ENCODE measurements at regions not wholly inside any gene's neighbourhood (a gene's known extent, or its start where the extent isn't known, plus 50 kb on each side); places are given as distances from the start of the nearest gene placed in this dataset.

GRCh38 chr9:11235061-11235460 is 622.3 kb upstream of the PTPRD start (continued):
- TF ChIP-seq ZNF219 (CRISPR knock-in tag; IDR thresholded peaks at IDR 0.05; ENCODE audit: borderline replicate concordance) = no peak

- H3K4me1 Mint-ChIP-seq = no peaks in the 10 kb centered on the region
- DNase-seq (ENCODE audit: low spot score) = no peak
- POLR2A ChIA-PET = no interaction called here
- no peaks in the 10 kb centered on the region for H3K27me3 Mint-ChIP-seq (ENCODE audit: low read depth)
- peaks cover 9% of the 10 kb centered on the region; the same call in 1 of the 2 replicates for H3K36me3 Mint-ChIP-seq
- no peak for TF ChIP-seq GRHL2 (CRISPR knock-in tag; IDR thresholded peaks at IDR 0.05; ENCODE audit: insufficient replicate concordance, severe bottlenecking)
- no peak for TF ChIP-seq ETV6 (CRISPR knock-in tag; IDR thresholded peaks at IDR 0.05)
- no peak for TF ChIP-seq ERG (CRISPR knock-in tag; IDR thresholded peaks at IDR 0.05)
- no peak for TF ChIP-seq E2F5 (CRISPR knock-in tag; IDR thresholded peaks at IDR 0.05)
- TF ChIP-seq PRDM15 (CRISPR knock-in tag; IDR thresholded peaks at IDR 0.05) = no peak
- TF ChIP-seq NR3C1 (CRISPR knock-in tag; conservative IDR thresholded peaks at IDR 0.05; ENCODE audit: low read depth) = no peak
- no peak for TF ChIP-seq NFYB (CRISPR knock-in tag; conservative IDR thresholded peaks at IDR 0.05; ENCODE audit: low read depth)
- TF ChIP-seq E2F4 (CRISPR knock-in tag; IDR thresholded peaks at IDR 0.05; ENCODE audit: borderline replicate concordance, low read depth) = no peak
- TF ChIP-seq CTCF (IDR thresholded peaks at IDR 0.05) = no peak
- TF ChIP-seq E2F1 (CRISPR knock-in tag; IDR thresholded peaks at IDR 0.05) = no peak
- no peak for TF ChIP-seq MXD4 (CRISPR knock-in tag; IDR thresholded peaks at IDR 0.05; ENCODE audit: borderline replicate concordance)
- TF ChIP-seq RELA (CRISPR knock-in tag; IDR thresholded peaks at IDR 0.05; ENCODE audit: borderline replicate concordance) = no peak
- no peak for TF ChIP-seq FOXP1 (CRISPR knock-in tag; IDR thresholded peaks at IDR 0.05; ENCODE audit: borderline replicate concordance)
- no peak for TF ChIP-seq ZNF671 (CRISPR knock-in tag; IDR thresholded peaks at IDR 0.05)
- no peak overlapping the region for H3K27ac Mint-ChIP-seq
- H3K4me3 Mint-ChIP-seq = no peak overlapping the region
- CTCF ChIA-PET = no interaction called here
- ATAC-seq = no peak
- H3K9me3 Mint-ChIP-seq = peaks cover 41% of the 10 kb centered on the region
Measured at GRCh38 chr9:11241779-11242178, 629.0 kb upstream of the PTPRD start.
